Stimulated activated CD4-positive, alpha-beta T cell treated with anti-CD3 and anti-CD28 coated beads, Interleukin-12 subunit alpha, Interleukin-12 subunit beta, amount 100 ng/mL, for 24 hours (primary cell): ENCODE measurements at regions not wholly inside any gene's neighbourhood (a gene's known extent, or its start where the extent isn't known, plus 50 kb on each side); places are given as distances from the start of the nearest gene placed in this dataset.
"Not testable (repeated sequence)": the region's sequence is repeated elsewhere in the genome, so short reads cannot be mapped to it uniquely, and the experiment has no call there.

Experiments used
- DNase-seq, 2 experiments: peaks; one replicate each; pipeline ENCODE4 v3.0.0-alpha.2; 2020; ENCODE audit warnings: low read depth in 2 of 2

DNA sequence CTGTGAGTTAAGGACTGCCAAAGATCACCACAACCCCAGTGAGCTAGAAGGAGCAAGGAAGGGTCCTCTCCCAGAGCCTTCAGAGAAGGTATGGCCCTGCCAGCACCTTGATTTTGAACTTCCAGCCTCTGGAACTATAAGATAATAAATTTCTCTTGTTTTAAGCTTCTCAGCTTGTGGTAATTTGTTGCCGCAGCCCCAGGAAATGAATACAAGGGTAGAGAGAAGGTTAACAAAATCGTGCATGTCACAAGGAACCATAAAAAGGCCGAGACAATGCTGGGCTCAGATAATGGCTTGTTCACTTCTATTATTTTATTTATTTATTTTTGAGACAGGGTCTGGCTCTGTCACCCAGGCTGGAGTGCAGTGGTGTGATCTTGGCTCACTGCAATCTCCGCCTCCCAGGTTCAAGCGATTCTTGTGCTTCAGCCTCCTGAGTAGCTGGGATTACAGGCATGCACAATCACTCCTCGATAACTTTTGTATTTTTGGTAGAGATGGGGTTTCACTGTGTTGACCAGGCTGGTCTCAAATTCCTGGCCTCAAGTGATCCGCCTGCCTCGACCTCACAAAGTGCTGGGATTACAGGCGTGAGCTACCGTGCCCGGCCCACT lies 71.5 kb downstream of the WSB1 start:
- DNase-seq, result not testable (repeated sequence)

DNA sequence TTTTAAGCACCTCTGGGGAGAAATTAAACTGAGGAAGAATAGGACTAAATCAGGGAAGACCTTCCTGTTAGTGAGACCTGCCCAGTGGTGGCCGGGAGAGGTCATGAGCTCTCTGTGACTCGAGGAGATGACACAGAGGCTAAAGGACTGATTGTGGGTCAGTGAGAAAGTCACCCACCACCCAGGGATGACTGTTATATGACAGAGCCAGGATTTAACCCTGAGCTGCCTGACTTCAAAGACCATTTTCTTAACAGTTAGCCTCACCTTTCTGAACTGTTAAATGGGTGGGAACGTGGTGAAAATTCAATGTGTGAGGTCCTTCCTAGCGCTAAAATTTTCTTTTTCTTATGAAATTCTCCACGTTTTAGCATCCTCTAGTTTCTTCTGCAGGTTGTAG lies 72.5 kb downstream of the WSB1 start:
- no peak for DNase-seq

DNA sequence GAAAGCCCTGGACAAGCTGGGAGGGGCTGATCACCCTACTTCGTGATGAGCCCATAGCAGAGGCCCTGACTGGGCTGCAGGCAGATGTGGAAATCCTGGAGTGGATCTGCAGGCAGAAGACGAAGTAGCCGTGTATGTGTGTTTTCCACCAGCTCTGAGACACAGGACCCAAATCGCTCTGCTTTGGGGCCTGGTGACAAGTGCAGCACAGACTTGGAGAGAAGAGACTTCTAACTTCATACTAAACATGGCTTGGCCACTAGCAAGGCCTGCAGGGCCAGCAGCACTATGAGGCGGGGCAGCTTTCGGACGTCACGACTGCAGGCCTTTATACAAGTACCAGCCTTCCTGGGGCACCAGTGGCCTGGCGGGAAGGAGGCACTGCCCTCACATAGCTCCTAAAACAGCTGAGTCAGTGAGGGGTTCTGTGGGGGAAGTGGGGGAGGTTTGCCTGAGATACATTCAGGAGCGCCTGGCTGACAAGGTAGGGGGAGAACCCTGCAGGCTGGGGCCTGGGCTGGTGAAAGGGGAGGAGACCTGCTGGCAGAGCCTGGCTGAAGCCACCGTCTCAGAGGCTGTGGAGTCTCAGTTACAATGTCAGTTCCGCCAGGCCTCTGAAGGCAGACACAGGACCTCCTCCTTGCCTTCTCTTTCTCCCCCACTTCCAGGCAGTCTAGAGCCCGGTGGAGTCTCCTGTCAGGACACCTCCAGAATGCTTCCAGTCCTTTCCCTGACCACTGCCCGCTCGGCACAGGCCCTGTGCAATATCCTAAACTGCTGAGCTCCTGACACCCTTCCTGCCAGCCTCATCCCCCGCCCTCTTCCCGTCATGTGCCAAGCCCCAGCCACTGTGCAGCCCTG lies 73.4 kb downstream of the WSB1 start:
- DNase-seq, result no peak

DNA sequence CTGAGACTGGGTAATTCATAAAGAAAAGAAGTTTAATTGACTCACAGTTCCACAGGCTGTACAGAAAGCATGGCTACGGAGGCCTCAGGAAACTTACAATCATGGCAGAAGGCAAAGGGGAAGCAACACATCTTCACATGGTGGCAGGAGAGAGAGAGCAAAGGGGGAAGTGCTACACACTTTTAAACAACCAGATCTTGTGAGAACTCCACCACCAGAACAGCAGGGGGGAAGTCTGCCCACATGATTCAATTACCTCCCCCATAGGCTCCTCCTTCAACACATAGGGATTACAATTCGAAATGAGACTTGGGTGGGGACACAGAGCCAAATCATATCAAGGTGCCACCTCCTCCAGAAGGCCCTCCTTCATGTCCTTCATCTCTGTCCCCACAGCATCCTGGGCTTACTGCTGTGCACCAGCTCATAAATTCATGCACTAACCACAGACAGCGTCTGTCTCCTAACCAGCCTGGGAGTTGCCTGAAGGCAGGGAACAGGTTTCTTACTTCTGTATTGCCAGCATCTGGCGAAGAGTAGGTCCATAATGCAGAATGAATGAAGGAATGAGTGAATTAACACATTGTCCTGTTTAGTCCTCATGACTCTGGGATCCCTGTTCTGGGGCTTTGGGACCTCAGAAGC lies 74.4 kb downstream of the WSB1 start:
- no peak for DNase-seq

DNA sequence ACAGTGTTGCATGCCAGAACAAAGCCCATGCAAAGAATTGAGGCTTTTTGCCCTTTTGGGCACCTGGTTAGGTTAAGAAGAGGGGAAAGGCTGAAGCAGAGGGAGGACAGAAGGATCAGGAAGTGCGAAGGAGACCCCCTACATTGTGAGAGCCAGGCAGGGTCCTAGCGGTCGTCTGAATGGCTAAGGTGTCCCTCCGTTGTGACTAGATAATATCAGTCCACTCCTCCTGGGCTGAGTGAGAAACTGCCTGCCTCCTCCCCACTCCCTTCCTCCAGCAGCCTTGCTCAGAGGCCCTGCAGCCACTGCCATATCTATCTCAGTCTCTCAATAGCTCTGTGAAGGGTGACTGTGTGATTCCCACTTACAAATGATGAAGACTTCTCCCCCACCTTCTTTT lies 75.1 kb downstream of the WSB1 start:
- no peak for DNase-seq

DNA sequence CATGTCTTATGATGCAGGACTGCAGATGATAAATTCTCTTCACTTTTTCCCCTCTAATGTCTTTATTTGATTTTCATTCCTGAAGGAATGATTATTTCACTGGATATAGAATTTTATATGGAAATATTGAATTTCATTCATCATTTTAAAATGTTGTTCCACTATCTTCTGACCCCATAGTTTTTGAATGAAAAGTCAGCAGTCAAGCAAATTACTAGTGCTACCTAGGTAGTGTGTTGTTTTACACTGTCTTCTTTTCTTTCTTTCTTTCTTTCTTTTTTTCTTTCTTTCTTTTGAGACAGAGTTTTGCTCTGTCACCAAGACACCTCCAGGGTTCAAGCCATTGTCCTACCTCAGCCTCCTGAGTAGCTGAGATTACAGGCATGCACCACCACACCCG lies 76.9 kb downstream of the WSB1 start:
- no peak for DNase-seq

DNA sequence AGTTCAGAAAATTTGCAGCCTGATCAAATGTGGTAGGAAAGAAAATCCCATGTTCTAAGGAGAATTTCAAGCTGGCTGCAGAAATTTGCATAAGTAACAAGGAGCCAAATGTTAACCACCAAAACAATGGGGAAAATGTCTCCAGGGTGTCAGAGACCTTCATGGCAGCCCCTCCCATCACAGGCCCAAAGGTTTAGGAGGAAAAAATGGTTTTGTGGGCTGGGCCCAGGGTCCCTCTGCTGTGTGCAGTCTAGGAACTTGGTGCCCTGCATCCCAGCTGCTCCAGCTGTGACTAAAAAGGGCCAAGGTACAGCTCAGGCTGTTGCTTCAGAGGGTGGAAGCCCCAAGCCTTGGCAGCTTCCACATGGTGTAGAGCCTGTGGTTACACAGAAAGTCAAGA lies 79.8 kb downstream of the WSB1 start:
- DNase-seq, result not testable (repeated sequence)

DNA sequence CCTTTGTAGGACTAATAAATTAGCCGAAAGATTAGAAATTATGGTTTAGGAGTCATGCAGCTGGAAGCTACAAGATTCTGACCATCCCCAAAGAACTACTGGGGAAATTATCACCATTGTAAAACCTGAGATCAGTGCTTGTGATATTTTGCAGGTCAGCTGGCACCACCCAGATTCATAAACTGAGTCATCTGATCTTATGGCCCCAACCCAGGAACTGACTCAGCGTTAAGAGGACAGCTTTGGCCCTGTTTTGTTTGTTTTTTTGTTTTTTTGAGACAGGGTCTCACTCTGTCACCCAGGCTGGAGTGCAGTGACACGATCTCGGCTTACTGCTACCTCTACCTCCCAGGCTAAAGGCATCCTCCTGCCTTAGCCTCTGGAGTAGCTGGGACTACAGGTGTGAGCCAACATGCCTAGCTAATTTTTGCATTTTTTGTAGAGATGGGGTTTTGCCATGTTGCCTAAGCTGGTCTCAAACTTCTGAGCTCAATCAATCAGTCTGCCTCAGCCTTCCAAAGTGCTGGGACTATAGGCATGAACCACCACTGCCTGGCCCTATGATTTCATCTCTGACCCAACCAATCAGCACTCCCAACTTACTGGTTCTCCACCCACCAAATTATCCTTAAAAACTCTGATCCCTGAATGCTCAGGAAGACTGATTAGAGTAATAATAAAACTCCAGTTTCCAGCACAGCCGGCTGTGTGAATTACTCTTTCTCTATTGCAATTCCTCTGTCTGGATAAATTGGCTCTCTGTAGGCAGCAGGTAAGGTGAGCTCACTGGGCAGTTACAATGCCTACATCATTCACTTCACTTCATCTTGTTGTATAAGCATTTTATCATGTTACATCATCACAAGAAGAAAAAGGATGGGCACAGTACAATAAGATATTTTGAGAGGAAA lies 79.4 kb upstream of the KSR1 start:
- no peak for DNase-seq

DNA sequence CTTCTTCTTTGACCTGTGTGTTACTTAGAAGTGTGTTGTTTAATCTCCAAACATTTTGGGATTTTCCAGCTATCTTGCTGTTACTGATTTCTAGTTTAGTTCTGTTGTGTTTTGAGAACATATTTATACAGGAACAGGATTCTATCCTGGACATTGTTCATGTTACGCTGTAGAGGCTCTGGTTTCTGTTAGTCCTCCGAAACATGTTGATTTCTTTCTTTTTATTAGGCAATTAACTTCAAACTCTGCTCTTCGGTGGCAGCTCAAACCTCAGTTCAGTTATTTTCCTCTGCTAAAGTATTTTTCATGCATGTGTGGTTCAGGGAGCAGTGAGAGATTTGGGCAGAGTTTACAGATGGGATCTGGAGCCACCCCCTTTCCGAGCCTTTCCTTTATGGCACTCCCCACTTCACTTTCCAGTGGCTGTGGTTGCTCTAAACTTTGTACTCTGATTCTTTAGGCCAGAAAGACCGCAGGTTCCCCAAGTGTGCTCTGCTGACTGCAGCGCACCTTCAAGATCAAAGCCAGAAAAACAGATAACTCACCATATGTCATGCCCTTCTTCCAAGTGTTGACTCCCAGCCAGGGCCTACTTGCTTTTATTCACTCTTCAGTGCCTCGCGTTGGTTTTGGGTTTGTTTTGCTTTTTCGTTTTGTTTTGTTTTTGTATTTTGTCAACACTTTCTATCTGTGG lies 77.6 kb upstream of the KSR1 start:
- DNase-seq, result no peak

DNA sequence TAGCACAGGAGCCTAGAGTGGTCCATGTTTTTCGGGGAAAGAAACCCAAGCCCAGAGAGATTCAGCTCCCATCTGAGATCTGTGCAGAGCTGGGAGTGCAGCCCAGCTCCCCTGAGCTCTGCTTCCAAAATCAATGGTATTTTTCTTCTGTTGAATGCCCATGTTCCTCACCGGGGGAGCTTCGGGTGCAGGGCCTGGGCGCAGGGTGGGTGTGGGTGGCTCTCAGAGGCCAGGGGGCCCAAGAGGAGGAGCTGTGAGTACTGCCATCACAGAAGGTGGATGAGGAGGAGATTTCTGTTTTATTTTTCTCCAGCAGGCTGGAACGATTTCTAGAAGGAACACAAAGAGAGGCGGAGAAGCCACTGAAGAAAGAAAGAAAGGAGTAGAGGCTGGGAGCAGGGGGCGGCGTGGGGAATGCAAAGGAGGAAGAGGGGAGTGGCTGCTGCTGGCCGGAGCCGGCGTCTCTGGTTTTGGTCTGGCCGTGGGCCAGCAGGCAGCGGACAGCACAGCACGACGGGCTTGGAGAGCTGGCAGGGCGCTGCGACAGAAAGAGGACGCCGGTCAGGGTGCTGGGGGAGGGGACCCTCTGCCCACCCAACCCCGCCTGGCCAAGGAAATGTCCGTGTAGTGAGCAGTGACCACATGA lies 76.2 kb upstream of the KSR1 start:
- no peak for DNase-seq

DNA sequence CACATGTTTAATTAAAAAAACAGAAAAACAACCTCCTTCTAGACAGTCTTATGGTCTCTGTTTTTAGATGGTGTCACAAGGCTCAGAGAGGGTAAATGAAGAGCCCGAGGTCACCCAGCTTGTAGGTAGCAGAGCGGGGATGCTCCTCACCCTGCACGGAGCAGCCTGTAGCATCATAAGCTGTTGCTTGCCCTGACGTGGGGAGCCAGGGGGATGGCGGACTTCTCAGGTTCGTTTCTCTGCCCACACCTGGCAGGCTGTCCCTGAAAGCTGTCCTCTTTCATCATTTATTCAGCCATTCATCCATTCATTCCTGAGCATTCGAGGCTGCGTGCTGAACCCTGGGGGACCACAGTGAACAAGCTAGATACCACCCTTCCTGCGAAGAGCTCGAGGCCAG lies 75.7 kb upstream of the KSR1 start:
- DNase-seq, result no peak

DNA sequence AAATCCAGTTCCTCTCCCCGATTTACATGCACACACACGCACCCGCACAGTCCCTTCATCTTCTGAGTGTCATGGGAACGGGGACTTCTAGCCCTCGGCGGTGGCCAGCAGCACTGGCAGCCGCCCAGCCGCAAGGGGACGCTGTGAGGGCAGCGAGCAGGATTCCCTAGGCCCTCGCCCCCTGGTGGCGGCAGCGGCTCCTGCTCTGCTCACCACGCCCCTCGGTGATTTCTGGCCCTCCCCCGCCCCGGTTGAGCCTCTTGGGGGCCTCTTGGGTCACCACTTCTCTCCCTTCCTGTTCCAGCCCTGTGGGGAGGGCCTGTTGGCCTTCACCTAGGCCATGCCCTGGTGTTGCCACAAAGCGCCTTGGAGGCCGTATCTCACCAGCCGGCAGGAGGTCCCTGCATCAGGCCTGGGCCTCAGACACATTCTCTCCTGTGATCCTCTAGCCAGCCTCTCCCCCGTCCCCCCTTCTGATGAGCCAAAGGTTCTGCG lies 75.2 kb upstream of the KSR1 start:
- peak; percentile 59 to 79 for DNase-seq

DNA sequence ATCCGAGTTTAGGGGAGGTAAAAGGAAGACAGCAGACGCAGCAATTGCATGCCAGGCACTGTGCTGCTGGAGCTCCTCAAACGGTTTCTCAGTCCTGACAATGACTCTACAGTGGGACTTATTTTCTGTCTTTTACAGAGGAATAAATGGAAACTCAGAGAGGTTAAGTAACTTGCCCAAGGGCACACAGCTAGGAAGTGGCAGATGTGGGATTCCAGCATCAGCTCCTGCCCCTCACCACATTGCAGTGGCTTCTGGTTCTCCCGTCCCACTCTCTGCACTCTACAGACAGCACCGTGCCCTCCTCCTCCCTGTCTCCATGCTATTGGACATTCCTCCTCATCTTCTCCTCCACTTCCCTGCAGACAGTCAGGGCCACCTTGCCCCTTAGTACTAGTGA lies 74.2 kb upstream of the KSR1 start:
- no peak for DNase-seq

DNA sequence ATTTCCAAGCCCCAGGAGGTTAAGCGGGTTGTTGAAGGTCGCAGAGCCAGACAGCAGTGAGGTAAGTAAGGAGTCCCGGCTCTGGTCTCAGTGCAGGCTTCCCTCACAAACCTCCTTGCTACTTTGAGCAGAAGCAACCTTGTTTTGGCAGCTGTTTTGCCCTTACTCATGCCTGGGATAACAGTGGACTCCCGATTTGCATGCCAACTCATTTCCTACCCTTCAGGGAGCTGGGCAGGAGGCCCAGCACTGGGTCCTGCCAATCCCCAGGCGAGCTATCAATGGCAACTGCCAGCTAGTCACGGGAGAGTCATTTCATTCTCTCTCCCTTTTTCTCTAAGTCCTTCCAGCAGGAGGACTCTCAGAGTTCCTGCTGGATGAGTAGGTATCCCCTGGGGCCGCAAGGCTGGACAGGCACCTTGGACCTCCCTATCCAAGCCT lies 72.0 kb upstream of the KSR1 start:
- DNase-seq, result no peak

DNA sequence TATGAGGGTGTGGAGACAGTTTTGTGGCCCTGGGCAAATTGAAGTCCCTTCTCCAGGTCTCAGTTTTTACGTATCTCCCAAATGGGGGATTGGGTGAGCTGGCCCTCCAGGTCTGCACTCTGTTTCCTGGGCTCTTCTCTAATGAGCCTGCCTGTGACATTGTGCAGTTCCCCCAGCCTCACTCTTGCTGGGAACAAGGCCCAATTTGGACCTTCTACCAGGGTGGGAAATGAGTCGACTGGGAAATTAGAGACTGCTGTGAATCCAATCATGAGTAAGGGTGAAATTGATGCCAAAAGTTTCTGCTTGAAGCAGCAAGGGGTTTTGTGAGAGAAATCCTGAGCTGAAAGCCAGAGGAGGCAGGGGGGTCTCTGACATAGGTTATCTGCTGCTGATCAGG lies 71.5 kb upstream of the KSR1 start:
- DNase-seq, result no peak

DNA sequence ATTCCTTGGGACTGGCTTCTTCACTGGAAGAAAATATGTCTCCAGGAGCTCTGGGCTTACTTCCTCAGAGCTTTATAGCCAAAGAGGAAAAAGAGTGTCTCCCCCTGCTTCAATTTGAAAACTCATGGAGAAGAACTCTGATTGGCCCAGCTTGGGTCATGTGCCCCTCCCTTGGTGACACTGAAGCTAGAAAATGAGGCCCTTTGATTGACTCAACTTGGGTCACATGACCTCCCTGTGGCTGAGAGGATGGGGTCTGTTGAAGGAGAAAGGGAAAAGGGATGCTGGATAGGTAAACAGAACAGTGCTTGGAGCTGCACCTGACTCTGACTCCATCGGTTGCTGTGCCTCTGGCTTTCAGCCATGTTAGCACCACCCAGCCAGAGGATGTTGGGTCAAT lies 70.6 kb upstream of the KSR1 start:
- DNase-seq, result no peak

DNA sequence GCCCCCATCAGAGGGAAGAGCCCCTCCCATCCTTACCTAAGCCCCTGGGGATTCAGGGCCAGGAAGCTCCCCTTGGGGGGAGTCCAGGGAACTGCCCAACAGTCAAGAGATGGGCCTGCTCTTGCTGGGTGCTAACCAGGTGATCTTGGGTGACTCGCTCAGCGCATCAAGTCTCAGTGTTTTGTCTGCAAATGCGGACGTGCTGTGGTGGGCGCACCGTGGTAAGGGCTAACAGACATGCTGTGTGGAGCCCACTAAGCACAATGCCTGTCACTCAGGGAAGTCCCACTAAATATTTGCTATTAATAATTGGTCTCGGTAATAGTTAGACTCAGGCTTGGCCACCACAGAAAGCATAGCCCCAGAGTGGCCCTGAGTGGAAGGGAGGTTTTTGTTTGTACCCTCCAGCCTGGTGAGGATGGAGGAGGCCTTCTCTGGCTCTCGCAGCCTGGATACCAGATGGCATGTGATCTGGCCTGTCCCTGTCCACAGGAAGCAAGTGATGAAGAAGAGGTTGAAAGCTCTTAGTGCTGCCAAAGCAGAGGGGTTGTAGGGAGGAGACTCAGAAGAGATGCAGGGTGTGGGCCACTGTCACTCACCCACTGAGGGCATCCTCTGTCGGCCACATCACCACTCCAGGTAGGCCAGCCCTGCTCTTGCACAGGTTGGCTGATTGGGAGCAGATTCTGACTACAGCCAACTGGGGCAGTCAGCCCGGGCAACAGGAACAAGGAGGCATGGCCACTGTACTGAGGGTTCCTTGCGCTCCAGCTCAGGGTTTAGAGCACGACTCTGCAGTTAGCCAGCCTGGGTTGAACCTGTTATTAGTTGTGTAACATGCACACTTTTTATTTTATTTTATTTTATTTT lies 69.8 kb upstream of the KSR1 start:
- no peak for DNase-seq

DNA sequence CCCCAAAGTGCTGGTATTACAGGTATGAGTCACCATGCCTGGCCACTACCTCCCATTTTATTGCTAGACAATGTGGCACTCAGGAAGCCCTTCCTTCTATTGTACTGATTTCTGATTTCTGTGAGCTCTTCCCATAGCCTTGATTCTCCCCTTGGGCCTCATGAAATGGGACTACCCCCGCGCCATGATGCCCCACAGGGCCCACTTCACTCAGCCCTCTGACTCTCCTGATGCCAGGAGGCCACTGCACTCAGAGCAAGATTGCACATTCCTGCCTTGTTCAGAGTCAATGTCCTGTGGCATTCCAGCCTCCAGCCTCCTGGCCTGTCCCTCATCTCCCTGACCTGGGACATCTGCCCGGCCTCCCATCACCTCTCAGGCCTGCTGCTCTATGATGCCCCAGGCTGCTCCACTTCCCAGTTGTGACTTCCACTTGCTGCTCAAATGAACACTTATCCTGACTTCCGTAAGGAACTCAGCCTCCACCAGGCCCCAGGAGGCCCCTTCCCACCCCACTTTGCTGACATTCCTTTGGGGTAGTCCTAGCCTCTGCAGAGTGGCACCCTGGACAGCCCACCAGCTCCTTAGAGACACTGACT lies 66.6 kb upstream of the KSR1 start:
- DNase-seq, result no peak

DNA sequence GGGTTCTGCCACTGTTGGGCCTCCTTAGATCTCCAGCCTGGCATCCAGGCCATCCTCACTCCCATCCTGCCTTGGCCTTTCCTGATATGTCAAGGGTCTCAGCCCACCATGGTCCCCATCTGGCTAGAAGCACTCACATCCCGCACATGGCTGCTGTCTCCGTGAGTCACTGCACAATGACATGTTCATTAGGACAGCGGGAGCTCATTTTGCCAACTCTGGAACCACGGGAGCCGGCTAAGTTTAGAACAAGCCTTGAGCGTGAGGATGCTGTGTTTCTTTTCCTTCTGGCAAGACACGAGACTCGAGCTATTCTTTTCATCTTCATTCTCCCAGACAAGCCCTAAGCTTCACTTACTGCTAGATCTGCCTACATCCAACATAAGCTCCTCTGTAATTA lies 65.7 kb upstream of the KSR1 start:
- DNase-seq, result no peak
